C4-2B (cell line): ENCODE measurements at regions not wholly inside any gene's neighbourhood (a gene's known extent, or its start where the extent isn't known, plus 50 kb on each side); places are given as distances from the start of the nearest gene placed in this dataset.

Experiments used
- H3K27ac ChIP-seq: fragments of 450-650 bp; 2 replicates; pipeline ENCODE4 v1.5.1; 2017
- ZFX ChIP-seq: fragments of 450-650 bp; IDR thresholded peaks from 2 replicates; pipeline ENCODE4 v1.6.1; 2017
- TF ChIP-seq, protein P1 (sequence below): fragments of 450-650 bp; conservative IDR thresholded peaks from 2 replicates; pipeline ENCODE4 v1.5.1; 2017; ENCODE audit warnings: mild to moderate bottlenecking

DNA sequence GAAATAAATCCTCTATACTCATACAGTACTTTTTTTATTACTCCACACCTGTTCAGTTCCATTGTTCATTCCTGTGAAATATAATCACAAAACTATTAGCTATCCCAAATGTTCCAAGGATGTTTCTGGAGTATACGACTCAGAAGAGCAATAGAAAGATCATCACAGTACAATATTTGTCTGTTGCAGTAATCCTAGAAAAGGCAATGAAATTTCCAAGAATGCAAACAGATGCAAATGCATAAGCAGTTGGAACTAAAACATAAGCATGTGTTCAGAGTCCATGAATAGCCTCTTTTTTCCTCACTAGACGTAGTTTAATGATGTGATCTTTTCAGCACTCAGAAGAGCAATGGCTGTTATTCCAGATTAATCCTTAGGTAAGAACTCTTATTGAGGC, 55.2 kb downstream of the RTL3 start:
- H3K27ac ChIP-seq: no peak overlapping the region
- TF ChIP-seq, protein P1, sequence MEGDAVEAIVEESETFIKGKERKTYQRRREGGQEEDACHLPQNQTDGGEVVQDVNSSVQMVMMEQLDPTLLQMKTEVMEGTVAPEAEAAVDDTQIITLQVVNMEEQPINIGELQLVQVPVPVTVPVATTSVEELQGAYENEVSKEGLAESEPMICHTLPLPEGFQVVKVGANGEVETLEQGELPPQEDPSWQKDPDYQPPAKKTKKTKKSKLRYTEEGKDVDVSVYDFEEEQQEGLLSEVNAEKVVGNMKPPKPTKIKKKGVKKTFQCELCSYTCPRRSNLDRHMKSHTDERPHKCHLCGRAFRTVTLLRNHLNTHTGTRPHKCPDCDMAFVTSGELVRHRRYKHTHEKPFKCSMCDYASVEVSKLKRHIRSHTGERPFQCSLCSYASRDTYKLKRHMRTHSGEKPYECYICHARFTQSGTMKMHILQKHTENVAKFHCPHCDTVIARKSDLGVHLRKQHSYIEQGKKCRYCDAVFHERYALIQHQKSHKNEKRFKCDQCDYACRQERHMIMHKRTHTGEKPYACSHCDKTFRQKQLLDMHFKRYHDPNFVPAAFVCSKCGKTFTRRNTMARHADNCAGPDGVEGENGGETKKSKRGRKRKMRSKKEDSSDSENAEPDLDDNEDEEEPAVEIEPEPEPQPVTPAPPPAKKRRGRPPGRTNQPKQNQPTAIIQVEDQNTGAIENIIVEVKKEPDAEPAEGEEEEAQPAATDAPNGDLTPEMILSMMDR: no peak
- no peak for TF ChIP-seq ZFX

DNA sequence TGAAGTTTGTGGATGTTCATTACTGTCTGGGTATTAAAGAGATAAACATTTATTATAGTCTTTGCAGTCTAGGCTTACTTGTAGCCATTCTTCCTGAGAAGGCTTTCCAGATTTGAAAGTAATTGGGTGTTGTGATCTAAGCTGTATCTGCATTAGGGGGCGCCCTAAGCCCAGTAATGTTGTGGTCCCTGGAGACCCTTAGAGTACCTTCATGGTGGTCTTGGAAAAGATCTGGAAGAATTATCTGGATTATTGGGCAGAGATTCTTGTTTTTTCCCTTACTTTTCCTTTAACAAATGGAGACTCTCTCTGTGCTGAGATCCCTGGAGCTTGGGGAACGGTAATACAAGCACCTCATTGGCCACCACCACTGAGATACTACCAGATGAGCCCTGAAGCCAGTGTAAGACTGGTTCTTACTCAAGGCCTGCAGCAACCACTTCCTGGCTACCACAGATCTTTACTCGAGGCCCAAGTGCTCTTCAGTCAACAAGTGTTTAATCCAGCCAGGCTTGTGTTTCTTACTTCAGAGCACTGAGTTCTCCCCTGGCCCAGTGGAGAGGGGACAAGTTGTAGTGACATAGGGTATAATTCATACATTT, 63.1 kb downstream of the RTL3 start:
- TF ChIP-seq ZFX: no peak
- TF ChIP-seq, protein P1: no peak
- no peak overlapping the region for H3K27ac ChIP-seq

DNA sequence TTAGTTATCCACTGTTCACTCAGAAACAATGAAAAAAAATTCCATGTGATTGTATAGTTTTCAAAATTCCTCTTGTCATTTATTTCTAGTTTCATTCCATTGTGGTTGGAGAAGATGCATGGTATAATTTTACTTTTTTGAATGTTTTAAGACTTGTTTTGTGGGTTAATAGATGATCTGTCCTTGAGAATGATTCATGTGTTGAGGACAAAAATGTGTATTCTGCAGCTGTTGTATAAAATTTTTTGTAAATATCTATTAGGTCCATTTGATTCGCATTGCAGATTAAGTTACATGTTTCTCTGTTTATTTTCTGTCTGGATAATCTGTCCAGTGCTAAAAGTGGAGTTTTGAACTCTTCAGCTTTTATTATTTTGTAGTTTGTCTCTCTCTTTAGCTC, 65.4 kb downstream of the RTL3 start:
- no peak overlapping the region for H3K27ac ChIP-seq
- no peak for TF ChIP-seq ZFX
- TF ChIP-seq, protein P1: no peak

DNA sequence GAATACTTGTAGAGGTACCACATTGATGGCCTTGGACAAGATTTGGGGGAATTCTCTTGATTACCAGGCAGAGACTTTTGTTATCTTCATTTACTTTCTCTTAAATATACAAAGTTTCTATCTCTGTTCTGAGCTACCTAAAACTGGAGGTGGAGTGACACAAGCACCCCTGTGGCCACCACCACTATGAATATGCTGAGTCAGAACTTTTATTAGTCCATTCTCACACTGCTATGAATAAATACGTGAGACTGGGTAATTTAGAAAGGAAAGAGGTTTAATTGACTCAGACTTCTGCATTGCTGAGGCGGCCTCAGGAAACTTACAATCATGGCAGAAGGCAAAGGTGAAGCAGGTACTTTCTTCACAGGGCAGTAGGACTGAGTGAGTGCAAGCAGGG, 67.1 kb downstream of the RTL3 start:
- H3K27ac ChIP-seq: no peak overlapping the region
- TF ChIP-seq ZFX: no peak
- TF ChIP-seq, protein P1: no peak

DNA sequence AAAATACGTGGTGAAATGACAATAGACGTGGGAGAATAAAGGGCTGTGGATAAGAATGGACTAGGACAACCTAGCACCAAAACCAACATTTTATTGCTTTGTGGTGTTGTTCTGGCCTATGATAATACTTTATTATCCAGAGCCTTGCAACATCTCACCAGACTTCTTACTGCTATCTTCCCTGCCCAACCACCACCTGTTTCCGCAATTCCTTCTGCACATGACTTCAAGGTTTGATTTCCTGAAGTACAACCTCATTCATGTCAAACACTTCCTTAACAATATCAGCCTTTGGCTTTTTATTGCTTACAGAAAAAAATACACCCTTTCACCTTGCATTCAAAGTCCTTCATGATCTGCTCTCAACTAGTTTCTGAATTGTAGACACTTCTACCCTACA, 84.8 kb downstream of the RTL3 start:
- TF ChIP-seq, protein P1: no peak
- TF ChIP-seq ZFX: no peak
- H3K27ac ChIP-seq: no peak overlapping the region

DNA sequence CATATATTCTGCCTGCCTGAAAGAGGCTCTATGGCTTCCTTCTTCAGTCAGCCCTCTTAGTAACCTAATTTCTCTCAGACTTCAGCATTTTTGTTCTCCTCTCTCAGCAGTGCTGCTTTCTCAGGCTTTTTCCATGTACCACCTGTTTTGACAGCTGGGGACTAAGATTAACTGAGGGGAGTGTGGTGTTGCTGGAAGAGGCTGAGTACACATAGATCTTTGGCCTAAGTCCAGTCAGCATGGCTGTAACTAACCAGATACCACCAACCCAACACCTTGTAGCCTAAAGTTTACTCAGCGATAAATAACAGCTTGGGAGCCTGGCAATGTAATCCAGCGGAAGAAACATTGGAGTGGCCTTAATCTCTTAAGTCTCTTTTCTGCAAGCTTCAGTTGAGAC, 85.5 kb downstream of the RTL3 start:
- H3K27ac ChIP-seq: no peak overlapping the region
- TF ChIP-seq, protein P1: no peak
- no peak for TF ChIP-seq ZFX

DNA sequence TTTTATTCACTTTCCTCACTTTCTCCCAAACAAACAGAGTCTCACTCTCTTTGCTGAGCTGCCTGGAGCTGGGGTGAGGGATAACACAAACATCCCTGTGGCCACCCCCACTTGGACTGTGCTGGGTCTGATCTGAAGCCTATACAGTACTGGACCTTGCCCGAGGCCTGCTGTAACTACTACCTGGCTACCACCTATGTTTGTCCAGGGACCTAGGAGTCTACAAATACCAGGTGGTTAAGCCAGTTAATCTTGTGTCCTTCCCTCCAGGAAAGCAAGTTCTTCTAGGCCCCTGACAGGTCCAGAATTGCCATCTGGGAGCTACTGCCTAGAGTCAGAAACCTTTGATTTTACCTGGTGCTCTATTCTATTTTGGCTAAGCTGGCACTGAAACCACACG, 87.3 kb downstream of the RTL3 start:
- no peak for TF ChIP-seq ZFX
- TF ChIP-seq, protein P1: no peak
- H3K27ac ChIP-seq: no peak overlapping the region
